OCI-LY1 (cell line): ENCODE measurements at regions not wholly inside any gene's neighbourhood (a gene's known extent, or its start where the extent isn't known, plus 50 kb on each side); places are given as distances from the start of the nearest gene placed in this dataset.

Source experiments
- H2AFZ ChIP-seq: fragments of 200-600 bp; sonication (generic), shearing (Covaris generic); 2 replicates; pipeline ENCODE4 v1.6.0; 2014; ENCODE audit warnings: antibody characterized with exemption, mild to moderate bottlenecking, low read length
- H3F3A ChIP-seq: fragments of 200-600 bp; sonication (generic), shearing (Covaris generic); 2 replicates; pipeline ENCODE4 v1.6.0; 2014; ENCODE audit warnings: mild to moderate bottlenecking, antibody characterized with exemption, low read length, moderate library complexity; ENCODE audit not compliant: insufficient read depth
- H3K27ac ChIP-seq: fragments of 200-600 bp; sonication (generic); 2 replicates; pipeline ENCODE4 v1.5.1; 2014; ENCODE audit warnings: low read length, mixed run types, mild to moderate bottlenecking, low read depth; ENCODE audit not compliant: poor library complexity, severe bottlenecking
- H3K27me3 ChIP-seq: fragments of 200-600 bp; sonication (generic); 2 replicates; pipeline ENCODE4 v1.6.0; 2014; ENCODE audit warnings: antibody characterized with exemption, mild to moderate bottlenecking, low read length, moderate library complexity; ENCODE audit not compliant: insufficient read depth
- H3K36me3 ChIP-seq: fragments of 200-600 bp; sonication (generic); 2 replicates; pipeline ENCODE4 v1.6.1; 2014; ENCODE audit warnings: mild to moderate bottlenecking, antibody characterized with exemption, low read length, moderate library complexity, mixed read lengths; ENCODE audit not compliant: insufficient read depth
- H3K4me1 ChIP-seq: fragments of 200-600 bp; sonication (generic); 2 replicates; pipeline ENCODE4 v1.5.1; 2014; ENCODE audit warnings: mild to moderate bottlenecking, low read length, moderate library complexity; ENCODE audit not compliant: insufficient read depth, severe bottlenecking
- H3K4me2 ChIP-seq: fragments of 200-600 bp; sonication (generic), shearing (Covaris generic); 2 replicates; pipeline ENCODE4 v1.6.1; 2014; ENCODE audit warnings: low read length
- H3K4me3 ChIP-seq: fragments of 200-600 bp; sonication (generic); 2 replicates; pipeline ENCODE4 v1.5.1; 2014; ENCODE audit warnings: low read length, low read depth, mild to moderate bottlenecking, mixed read lengths; ENCODE audit not compliant: poor library complexity, severe bottlenecking
- H3K79me2 ChIP-seq: fragments of 200-600 bp; shearing (Covaris generic); 2 replicates; pipeline ENCODE4 v1.6.1; 2016; ENCODE audit warnings: mixed run types, low read length, mixed read lengths; ENCODE audit not compliant: insufficient read depth
- H3K9ac ChIP-seq: fragments of 200-600 bp; sonication (generic), shearing (Covaris generic); 2 replicates; pipeline ENCODE4 v1.6.1; 2014; ENCODE audit warnings: mild to moderate bottlenecking, low read length, mixed read lengths
- H3K9me2 ChIP-seq: fragments of 200-600 bp; sonication (generic), shearing (Covaris generic); 2 replicates; pipeline ENCODE4 v1.6.1; 2014; ENCODE audit warnings: low read depth, mild to moderate bottlenecking, low read length, mixed read lengths
- H3K9me3 ChIP-seq: fragments of 200-600 bp; shearing (Covaris generic); 2 replicates; pipeline ENCODE4 v1.6.1; 2014; ENCODE audit warnings: low read length, mixed read lengths
- H4K20me1 ChIP-seq: fragments of 200-600 bp; sonication (generic), shearing (Covaris generic); 2 replicates; pipeline ENCODE4 v1.6.0; 2016; ENCODE audit warnings: mild to moderate bottlenecking, low read length; ENCODE audit not compliant: insufficient read depth
- CTCF ChIP-seq: fragments of 200-600 bp; sonication (generic), shearing (Covaris generic); IDR thresholded peaks from 2 replicates; pipeline ENCODE4 v1.5.1; 2017; ENCODE audit warnings: mild to moderate bottlenecking, antibody characterized with exemption, low read length, moderate library complexity, mixed read lengths
- EZH2 ChIP-seq: fragments of 200-600 bp; sonication (generic), shearing (Covaris generic); IDR thresholded peaks from 2 replicates; pipeline ENCODE4 v1.8.0; 2017; ENCODE audit warnings: borderline replicate concordance, mixed run types, mild to moderate bottlenecking, antibody characterized with exemption, low read length, moderate library complexity, mixed read lengths

- Histone ChIP-seq H3K9ac (no peak overlapping the region), H3K36me3 (no peaks in the 10 kb centered on the region), H4K20me1 (no peaks in the 10 kb centered on the region), H3K9me2 (no peaks in the 10 kb centered on the region), H3K9me3 (no peaks in the 10 kb centered on the region), H3K27me3 (no peaks in the 10 kb centered on the region; the same call in 1 of the 2 replicates), H3F3A (no peaks in the 10 kb centered on the region), H2AFZ (no peak overlapping the region), H3K4me1 (peaks cover 22% of the 10 kb centered on the region), H3K4me3 (no peak overlapping the region), H3K79me2 (no peaks in the 10 kb centered on the region), H3K4me2 (no peak overlapping the region), H3K27ac (no peak overlapping the region)
- TF ChIP-seq CTCF = no peak
- TF ChIP-seq EZH2 = no peak
Observed at GRCh38 chr21:39021478-39021832, 161.8 kb downstream of the PSMG1 start.

- H2AFZ ChIP-seq = no peak overlapping the region
- no peak overlapping the region for H3K4me2 ChIP-seq
- H3K27ac ChIP-seq = no peak overlapping the region
- no peak overlapping the region for H3K4me3 ChIP-seq
- TF ChIP-seq EZH2 = no peak
- no peak for TF ChIP-seq CTCF
- H3K9ac ChIP-seq = no peak overlapping the region
- H3K4me1 ChIP-seq = peaks cover 23% of the 10 kb centered on the region
- H3K9me3 ChIP-seq = no peaks in the 10 kb centered on the region
- H3K27me3 ChIP-seq = no peaks in the 10 kb centered on the region; the same call in 1 of the 2 replicates
- H4K20me1 ChIP-seq = no peaks in the 10 kb centered on the region
- H3K9me2 ChIP-seq = no peaks in the 10 kb centered on the region
- H3K36me3 ChIP-seq = no peaks in the 10 kb centered on the region
- no peaks in the 10 kb centered on the region for H3K79me2 ChIP-seq
- H3F3A ChIP-seq = no peaks in the 10 kb centered on the region
Observed at GRCh38 chr21:39020751-39021477, 162.3 kb downstream of the PSMG1 start.

- TF ChIP-seq EZH2 (no peak), CTCF (no peak)
- Histone ChIP-seq H3K4me1 (peaks cover 23% of the 10 kb centered on the region), H3K36me3 (no peaks in the 10 kb centered on the region), H2AFZ (no peak overlapping the region), H4K20me1 (no peaks in the 10 kb centered on the region), H3K9me3 (no peaks in the 10 kb centered on the region), H3K27me3 (no peaks in the 10 kb centered on the region), H3K9ac (no peak overlapping the region), H3F3A (no peaks in the 10 kb centered on the region), H3K9me2 (no peaks in the 10 kb centered on the region), H3K4me2 (no peak overlapping the region), H3K4me3 (no peak overlapping the region), H3K27ac (no peak overlapping the region), H3K79me2 (no peaks in the 10 kb centered on the region)
Observed at GRCh38 chr21:39018730-39019129, 164.5 kb downstream of the PSMG1 start.
